B cell (primary cell): ENCODE measurements at regions not wholly inside any gene's neighbourhood (a gene's known extent, or its start where the extent isn't known, plus 50 kb on each side); places are given as distances from the start of the nearest gene placed in this dataset.

Source experiments
- ATAC-seq: fragments of 200-7000 bp; cut with Tn5 transposase; one replicate; pipeline ENCODE4 v1.10.0; 2021; ENCODE audit warnings: low read depth, mild to moderate bottlenecking, moderate number of reproducible peaks, moderate library complexity
- CTCF ChIA-PET: fragments of 350-600 bp; sonication (Branson Sonifier 250); formaldehyde crosslinking; loops from one replicate; lab custom pipeline; 2021; ENCODE audit warnings: antibody characterized with exemption, inconsistent platforms; lab: Charles Lee
- POLR2A ChIA-PET: fragments of 350-600 bp; sonication (Branson Sonifier 250); formaldehyde crosslinking; loops from one replicate; lab custom pipeline; 2021; ENCODE audit warnings: antibody characterized with exemption; lab: Charles Lee
- DNase-seq: peaks from one replicate; pipeline ENCODE4 v3.0.0; 2013
- H2AFZ ChIP-seq: 2 replicates; pipeline ENCODE4 v1.6.1; 2012; ENCODE audit warnings: mild to moderate bottlenecking, low read depth, low read length; ENCODE audit not compliant: insufficient read depth, poor library complexity, severe bottlenecking
- H3K27ac ChIP-seq, 2 donors: 1 replicate in 1 of 2; 2 replicates in 1 of 2; pipeline ENCODE4 v1.5.1; 2012 to 2013; ENCODE audit warnings: low read length in 2 of 2, mild to moderate bottlenecking in 2 of 2, moderate library complexity in 1 of 2
- H3K27me3 ChIP-seq, 4 experiments: fragments of 200-600 bp in 1 of 4; sonication (generic) in 1 of 4; replicated peaks in 1 of 4; 1 replicate in 2 of 4; 2 replicates in 2 of 4; pipeline versions ENCODE4 v1.6.1 to v1.7.0; 2013 to 2016; ENCODE audit warnings: low read length in 3 of 4, mild to moderate bottlenecking in 2 of 4, mixed read lengths in 1 of 4, moderate library complexity in 1 of 4; ENCODE audit not compliant: insufficient read depth in 4 of 4, control insufficient read depth in 3 of 4; ENCODE audit errors: control extremely low read depth in 1 of 4
- H3K36me3 ChIP-seq, 2 experiments: replicated peaks in 1 of 2; 1 replicate in 1 of 2; 2 replicates in 1 of 2; pipeline versions ENCODE4 v1.6.1 to v1.7.1; 2013; ENCODE audit warnings: low read length in 1 of 2; ENCODE audit not compliant: insufficient read depth in 2 of 2, control insufficient read depth in 1 of 2; ENCODE audit errors: control extremely low read depth in 1 of 2, extremely low read depth in 1 of 2
- H3K4me1 ChIP-seq, 2 donors: fragments of 200-600 bp in 1 of 2; sonication (generic) in 1 of 2; 1 replicate in 1 of 2; 2 replicates in 1 of 2; pipeline versions ENCODE4 v1.5.1 to v1.6.1; 2013 to 2017; ENCODE audit warnings: low read length in 2 of 2; ENCODE audit not compliant: control insufficient read depth in 2 of 2, insufficient read depth in 2 of 2
- H3K4me2 ChIP-seq: replicated peaks from 2 replicates; pipeline ENCODE3; 2012; ENCODE audit warnings: mild to moderate bottlenecking, low read depth, low read length; ENCODE audit not compliant: poor library complexity, severe bottlenecking
- H3K4me3 ChIP-seq, 5 experiments: fragments of 200-600 bp in 1 of 5; sonication (generic) in 1 of 5; 1 replicate in 3 of 5; 2 replicates in 2 of 5; pipeline versions ENCODE4 v1.5.1 to v1.7.0; 2011 to 2016; ENCODE audit warnings: low read length in 4 of 5, mild to moderate bottlenecking in 4 of 5, low read depth in 2 of 5, control low read depth in 1 of 5, moderate library complexity in 1 of 5; ENCODE audit not compliant: insufficient read depth in 1 of 5; ENCODE audit errors: control extremely low read depth in 1 of 5, extremely low read depth in 1 of 5
- H3K79me2 ChIP-seq: fragments of 200-600 bp; sonication (generic); one replicate; pipeline ENCODE4 v1.6.0; 2016; ENCODE audit warnings: low read length; ENCODE audit not compliant: control insufficient read depth, insufficient read depth
- H3K9ac ChIP-seq: fragments of 200-600 bp; sonication (generic); 2 replicates; pipeline ENCODE4 v1.6.1; 2017; ENCODE audit warnings: mild to moderate bottlenecking, low read length, moderate library complexity
- H3K9me3 ChIP-seq, 3 donors: one replicate each; pipeline versions ENCODE4 v1.6.1 to v1.7.1; 2013; ENCODE audit warnings: low read length in 2 of 3; ENCODE audit not compliant: control insufficient read depth in 2 of 3, insufficient read depth in 1 of 3; ENCODE audit errors: control extremely low read depth in 1 of 3
- H4K20me1 ChIP-seq: 2 replicates; pipeline ENCODE4 v1.6.0; 2012; ENCODE audit warnings: mild to moderate bottlenecking, low read length; ENCODE audit not compliant: insufficient read depth, control insufficient read depth, poor library complexity, severe bottlenecking
- H3K27ac Mint-ChIP-seq: one replicate; pipeline ENCODE4 v1.8.0; 2021; ENCODE audit warnings: mixed read lengths
- H3K27me3 Mint-ChIP-seq: one replicate; pipeline ENCODE4 v1.8.0; 2021; ENCODE audit warnings: mixed read lengths
- H3K4me1 Mint-ChIP-seq: one replicate; pipeline ENCODE4 v1.8.0; 2021; ENCODE audit warnings: mixed read lengths
- H3K4me3 Mint-ChIP-seq: one replicate; pipeline ENCODE4 v1.8.0; 2021; ENCODE audit warnings: mixed read lengths
- H3K9me3 Mint-ChIP-seq: one replicate; pipeline ENCODE4 v1.8.0; 2022; ENCODE audit warnings: mixed read lengths; ENCODE audit not compliant: insufficient read depth
- CTCF ChIP-seq: fragments of 200-600 bp; IDR thresholded peaks from one replicate; pipeline ENCODE4 v1.8.0; 2022; ENCODE audit warnings: antibody characterized with exemption, mild to moderate bottlenecking
- EZH2 ChIP-seq: IDR thresholded peaks from 2 replicates; pipeline ENCODE4 v1.6.1; 2012; ENCODE audit warnings: borderline replicate concordance, low read depth, mild to moderate bottlenecking, moderate library complexity, low read length; ENCODE audit not compliant: insufficient read depth, poor library complexity, severe bottlenecking
- WGBS: methylation state at CpG from one replicate; pipeline ENCODE4 v1.1.5; 2013; ENCODE audit warnings: missing lambda C conversion rate; ENCODE audit not compliant: insufficient coverage; 5-methylcytosine and 5-hydroxymethylcytosine counted together
- intact Hi-C: fragments of 100-400 bp; cut with micrococcal nuclease; formaldehyde crosslinking; loops from one replicate; pipeline ENCODE4 v1.10.0; 2022

- Histone ChIP-seq H3K4me3 (peak overlapping the region; percentile 52 to 92 (median 55)), H3K27me3 (no peaks in the 10 kb centered on the region), H3K36me3 (no peaks in the 10 kb centered on the region), H4K20me1 (no peaks in the 10 kb centered on the region), H2AFZ (peak overlapping the region; percentile 95), H3K4me2 (peak overlapping the region; percentile 100), H3K79me2 (no peaks in the 10 kb centered on the region), H3K27ac (peak overlapping the region; percentile 39 to 83), H3K4me1 (peaks cover 25 to 35% of the 10 kb centered on the region in 2 donors), H3K9ac (peak overlapping the region; percentile 79), H3K9me3 (peaks cover 0 to 3% (median 0%) of the 10 kb centered on the region in 3 donors)
- 31% methylated on average over 10 of the region's 17 CpGs for WGBS
- TF ChIP-seq CTCF (no peak), EZH2 (no peak)
- ChIA-PET POLR2A (interaction anchor here (0.5 to 1.2 kb wide), 4 partner anchors 102 to 331 kb away, joined by 3 to 8 read pairs (median 6); partner anchors contain the start of gene NRXN2), CTCF (interaction anchor here (0.8 to 4.4 kb wide), 18 partner anchors 8 to 680 kb away, joined by 3 to 48 read pairs (median 6); partner anchors contain the start of genes PRDX5 and TRMT112)
- ATAC-seq (peak; percentile 72), DNase-seq (peak; percentile 88)
- H3K4me3 Mint-ChIP-seq, result peak overlapping the region; percentile 94
- no peaks in the 10 kb centered on the region for H3K9me3 Mint-ChIP-seq
- intact Hi-C loops, result loop anchor here (5.0 to 10.0 kb wide), 3 partner anchors 91 to 297 kb away; partner anchors contain the start of genes NRXN2, RASGRP2 and RPS6KA4
- H3K27ac Mint-ChIP-seq, result peak overlapping the region; percentile 83
- H3K27me3 Mint-ChIP-seq, result no peaks in the 10 kb centered on the region
- H3K4me1 Mint-ChIP-seq, result peaks cover 37% of the 10 kb centered on the region
Observed at GRCh38 chr11:64447831-64448598, 89.1 kb downstream of the RPS6KA4 start.
